OCI-LY3 (cell line): ENCODE measurements at regions not wholly inside any gene's neighbourhood (a gene's known extent, or its start where the extent isn't known, plus 50 kb on each side); places are given as distances from the start of the nearest gene placed in this dataset.

Source experiments
- CTCF ChIP-seq: fragments of 200-600, 300-600 bp; sonication (generic); IDR thresholded peaks from 2 replicates; pipeline ENCODE4 v1.5.1; 2014; ENCODE audit warnings: antibody characterized with exemption, low read length, low read depth
- EZH2phosphoT487 ChIP-seq: fragments of 200-600 bp; shearing (Covaris generic); IDR thresholded peaks from 2 replicates; pipeline ENCODE4 v1.6.1; 2018; ENCODE audit warnings: antibody characterized with exemption, mixed run types, low read depth

DNA sequence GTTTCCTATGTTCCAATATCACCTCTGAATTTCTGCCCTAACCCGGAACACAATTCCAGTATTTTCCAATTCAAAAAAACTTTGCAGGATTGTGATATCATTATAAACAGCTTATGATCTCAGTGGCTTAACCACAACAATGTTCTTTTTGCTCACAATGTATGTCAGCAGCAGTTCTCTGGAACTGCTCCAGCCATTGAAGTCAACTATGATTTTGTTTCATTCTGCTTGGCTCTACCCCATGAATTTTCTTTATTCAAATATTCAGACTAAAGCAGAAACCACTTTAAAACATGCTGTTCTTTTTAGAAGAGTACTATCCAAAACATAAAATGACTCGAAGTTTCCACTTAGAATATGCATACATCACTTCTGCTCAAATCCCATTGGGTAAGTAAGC lies 1611.1 kb downstream of the ARAP2 start:
- TF ChIP-seq CTCF (no peak), EZH2phosphoT487 (no peak)
